Stimulated activated CD8-positive, alpha-beta memory T cell treated with anti-CD3 and anti-CD28 coated beads, Interleukin-4, amount 100 ng/mL, for 1 hour (primary cell): ENCODE measurements at regions not wholly inside any gene's neighbourhood (a gene's known extent, or its start where the extent isn't known, plus 50 kb on each side); places are given as distances from the start of the nearest gene placed in this dataset.

Experiments
- DNase-seq, 2 donors: peaks; one replicate each; pipeline ENCODE4 v3.0.0-alpha.2; 2020; ENCODE audit warnings: low read depth in 2 of 2, low spot score in 1 of 2

DNA sequence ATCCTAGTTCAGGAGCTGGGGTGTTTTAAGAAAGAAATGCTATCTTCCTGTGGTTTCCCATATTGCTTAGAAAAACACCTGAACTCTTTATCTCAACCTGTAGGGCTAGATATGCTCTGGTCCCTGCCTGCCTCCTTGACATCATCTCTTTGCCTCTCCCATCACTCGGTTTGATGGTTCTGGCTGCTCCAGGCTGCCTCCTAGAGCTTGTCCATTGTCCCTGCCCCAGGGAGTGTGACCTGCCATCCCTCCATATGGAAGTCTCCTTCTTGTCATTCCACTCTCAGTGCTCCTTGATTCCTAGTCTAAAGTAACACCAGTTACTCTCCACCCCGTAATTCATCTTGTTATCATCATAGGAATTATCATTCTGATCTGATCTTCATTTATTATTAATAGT, 369.0 kb upstream of the EEF2KMT start:
- no peak for DNase-seq

DNA sequence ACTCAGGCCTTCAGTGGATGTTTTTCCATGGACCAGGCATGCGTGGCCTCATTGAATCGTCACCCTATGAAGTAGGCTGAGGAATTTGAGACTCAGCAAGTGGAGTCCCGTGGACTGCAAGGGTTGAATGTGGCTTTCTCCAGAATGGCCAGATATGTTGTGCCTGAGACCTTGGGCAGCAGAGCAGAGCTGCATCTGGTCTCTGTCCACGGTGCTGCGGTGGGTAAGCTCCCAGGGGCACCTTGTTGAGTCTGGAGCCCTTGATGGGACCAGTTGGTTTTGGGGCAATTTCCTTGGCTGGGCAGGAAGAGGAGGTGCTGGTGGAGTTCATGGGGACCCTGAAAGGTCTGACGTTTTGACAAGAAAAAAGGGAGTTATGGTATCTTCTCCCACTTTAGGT, 368.1 kb upstream of the EEF2KMT start:
- no peak for DNase-seq

DNA sequence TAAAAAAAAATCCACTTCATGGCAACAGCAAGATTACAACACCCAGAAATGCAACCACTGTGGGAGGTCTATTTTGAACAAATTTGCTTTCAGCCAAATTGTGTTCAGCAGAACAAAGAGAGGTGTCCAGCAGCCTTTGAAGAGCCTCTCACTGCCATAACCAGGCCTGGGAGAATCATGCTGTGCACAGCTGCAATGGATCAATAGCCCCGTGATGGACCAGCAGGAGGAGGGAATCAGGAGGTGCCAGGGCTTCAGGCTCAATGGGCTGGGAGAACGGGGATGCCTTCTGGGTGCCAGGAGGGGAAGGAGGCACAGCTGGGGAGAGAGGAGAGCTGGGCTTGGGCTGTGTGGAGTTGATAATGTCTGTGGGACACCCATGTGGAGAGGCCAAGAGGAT, 366.2 kb upstream of the EEF2KMT start:
- DNase-seq, result no peak

DNA sequence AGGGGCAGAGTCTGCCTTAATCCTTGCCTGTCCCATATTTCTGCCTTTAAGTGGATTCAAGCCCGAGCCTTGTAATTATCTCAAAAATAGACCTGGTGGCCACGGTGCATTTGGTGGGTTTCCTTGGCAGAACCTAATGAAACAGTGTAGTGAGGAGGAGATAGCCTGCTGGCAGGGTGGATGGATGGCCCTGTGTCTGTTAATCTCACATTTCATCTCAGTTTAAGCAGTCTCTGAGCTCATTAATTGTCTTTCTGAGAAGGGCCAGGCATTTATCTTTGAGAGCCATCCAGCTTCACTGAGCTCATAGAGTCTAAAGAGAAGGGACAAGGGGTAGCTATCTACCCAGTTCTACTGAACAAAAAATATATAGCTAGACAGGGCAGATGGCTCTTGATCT, 364.0 kb upstream of the EEF2KMT start:
- no peak for DNase-seq

DNA sequence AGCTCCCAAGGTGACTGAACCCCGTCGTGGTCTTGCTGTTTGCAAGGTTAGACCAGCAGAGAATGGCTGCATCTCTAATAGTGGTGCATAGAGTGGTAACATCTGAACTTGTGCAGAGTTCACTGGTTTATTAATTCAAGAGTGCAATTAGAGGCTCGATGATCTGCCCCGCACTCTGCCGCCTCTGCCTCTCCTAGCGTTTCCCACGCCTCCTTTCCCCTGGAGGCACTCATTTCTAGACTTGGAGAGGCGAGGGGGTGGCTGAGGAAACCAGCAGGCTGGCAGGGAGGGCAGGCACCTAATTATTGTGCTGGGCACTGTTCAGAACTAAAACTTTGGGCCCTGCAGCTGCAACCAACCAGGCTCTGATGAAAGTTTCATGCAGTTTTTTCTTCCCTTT, 363.5 kb upstream of the EEF2KMT start:
- no peak for DNase-seq

DNA sequence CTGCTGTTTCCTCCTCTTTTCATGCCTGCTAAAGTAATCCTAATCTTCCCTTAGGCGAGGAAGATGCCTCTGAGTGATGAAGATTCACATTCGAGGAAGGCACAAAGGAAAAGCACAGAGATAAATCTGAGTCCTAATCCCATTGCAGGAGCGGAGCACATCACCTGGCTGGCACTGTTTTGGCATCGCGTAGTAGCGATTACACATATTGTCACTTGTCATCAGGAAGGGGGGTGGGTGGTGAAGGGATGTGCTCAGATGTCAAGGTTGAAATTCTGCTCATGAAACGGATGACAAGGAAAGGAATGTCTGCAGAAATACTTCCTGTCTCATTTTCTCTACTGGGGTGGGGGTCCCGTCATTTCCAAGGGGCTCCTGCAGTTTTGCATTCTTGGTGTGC, 363.1 kb upstream of the EEF2KMT start:
- no peak for DNase-seq

DNA sequence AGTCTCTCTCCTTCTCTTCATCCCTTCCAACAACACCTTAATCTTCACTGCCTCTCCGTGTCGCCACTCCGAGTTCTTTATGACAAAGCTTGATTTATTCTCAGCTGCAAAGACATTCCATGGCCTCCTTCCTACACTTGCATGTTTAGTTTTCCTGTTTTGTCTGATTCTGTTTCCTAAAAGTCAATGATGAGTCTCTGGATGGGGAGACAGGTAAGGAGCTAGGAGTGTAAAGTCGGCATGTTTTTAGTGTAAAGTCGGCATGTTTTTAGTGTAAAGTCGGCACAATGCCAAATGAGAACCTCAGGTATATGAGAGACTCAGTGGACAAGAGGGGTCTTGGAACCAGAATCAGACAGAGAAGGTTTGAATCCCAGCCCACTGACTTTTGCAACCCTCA, 362.3 kb upstream of the EEF2KMT start:
- DNase-seq, result no peak

DNA sequence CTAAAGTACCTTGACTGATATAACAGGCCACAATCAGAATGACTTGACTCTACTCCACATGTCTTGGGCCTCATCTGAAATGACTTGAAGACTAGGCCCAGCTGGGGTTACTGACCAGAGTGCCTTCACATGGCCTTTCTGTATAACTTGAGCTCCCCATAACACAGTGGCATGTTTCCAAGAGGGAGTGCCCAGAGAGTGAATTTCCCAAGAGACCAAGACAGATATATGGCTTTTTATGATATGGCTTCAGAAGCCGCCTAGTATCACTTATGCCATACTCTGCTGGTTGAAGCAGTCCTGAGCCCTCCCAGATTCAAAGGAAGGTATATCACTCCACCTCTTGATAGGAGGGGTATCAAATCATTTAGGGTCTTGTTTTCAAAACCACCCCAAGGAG, 357.5 kb upstream of the EEF2KMT start:
- no peak for DNase-seq

DNA sequence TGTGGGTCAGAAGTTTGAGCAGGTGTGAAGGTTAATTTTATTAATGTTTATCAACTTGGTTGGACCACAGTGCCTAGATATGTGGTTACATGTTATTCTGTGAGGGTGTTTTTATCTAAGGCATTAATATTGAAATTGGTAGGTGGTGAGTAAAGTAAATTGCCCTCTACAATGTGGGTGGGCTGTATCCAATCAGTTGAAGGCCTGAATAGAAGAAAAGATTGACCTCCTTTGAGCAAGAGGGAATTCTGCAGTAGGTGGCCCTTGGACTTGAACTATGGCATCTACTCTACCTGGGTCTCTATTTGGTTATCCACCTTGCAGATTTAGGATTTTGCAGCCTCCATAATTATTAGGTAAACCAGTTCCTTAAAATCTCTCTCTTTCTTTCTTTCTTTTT, 356.8 kb upstream of the EEF2KMT start:
- DNase-seq, result no peak

DNA sequence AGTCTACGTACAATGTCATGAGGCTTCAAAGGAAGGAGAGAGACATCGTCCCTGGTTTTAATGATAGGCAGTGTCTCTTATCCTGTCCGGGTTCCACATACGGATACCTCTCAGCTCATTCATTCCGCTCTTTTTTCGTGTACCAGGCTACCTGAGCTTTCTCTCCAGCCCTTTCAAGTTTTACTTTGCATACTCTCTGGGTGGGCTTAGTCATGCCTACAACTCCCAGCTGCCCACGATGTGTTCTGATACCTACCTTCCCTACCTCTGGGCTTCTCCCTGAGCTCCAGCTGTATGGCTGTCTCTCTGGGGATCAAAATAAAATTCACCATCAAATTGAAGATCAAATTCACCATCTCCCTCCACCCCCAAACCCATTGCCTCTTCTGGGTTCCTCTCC, 354.0 kb upstream of the EEF2KMT start:
- no peak for DNase-seq

DNA sequence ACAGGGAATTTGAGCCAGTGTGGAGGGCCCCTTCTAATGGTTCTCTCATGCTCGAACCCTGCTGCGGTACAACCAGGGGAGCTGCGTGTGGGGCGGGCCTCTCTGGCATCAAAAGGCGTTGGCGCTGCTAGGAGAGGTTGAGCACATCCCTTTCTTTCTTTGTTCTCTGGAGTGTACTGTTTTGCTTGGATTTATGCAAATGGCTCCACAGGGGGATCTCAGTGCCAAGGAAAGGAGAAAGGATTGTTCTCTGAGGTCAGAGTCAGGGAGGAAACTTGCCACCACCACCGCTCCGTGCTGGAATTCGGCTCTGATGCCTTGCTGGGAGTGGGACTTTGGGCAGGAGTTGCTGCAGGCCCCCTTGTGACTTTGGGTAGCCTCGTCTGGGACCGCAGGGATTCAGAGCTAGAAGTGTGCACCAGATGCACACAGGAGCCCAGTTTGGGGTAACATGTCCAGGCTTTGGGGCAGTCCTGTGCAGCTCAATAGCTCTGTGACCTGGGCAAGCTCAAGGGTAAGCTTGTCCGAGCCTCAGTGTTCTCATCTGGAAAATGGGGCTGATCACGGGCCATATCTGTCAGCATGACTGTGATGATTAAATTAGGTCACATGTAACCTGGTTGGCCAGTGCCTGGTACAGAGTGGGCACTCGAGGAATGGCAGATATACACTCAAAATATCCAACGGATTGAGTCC, 353.0 kb upstream of the EEF2KMT start:
- DNase-seq, result no peak

DNA sequence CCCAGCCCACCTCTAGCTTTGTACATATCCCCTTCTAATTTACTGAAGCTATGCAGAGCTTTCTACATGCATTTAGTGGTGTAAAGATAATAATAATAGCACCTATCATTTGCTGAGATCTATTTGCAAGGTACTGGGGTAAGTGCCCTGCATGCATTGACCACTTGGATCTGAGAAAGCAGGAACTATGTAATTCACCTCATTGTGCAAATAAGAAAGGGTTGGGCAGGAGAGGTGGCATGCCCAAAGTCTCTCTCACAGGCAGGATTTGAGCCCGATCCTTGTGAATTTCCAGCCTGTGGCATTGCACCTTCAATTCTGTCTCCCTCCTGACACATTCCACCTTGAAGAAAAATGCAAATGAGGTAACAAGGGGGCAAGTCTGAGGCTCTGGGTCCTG, 352.3 kb upstream of the EEF2KMT start:
- no peak for DNase-seq

DNA sequence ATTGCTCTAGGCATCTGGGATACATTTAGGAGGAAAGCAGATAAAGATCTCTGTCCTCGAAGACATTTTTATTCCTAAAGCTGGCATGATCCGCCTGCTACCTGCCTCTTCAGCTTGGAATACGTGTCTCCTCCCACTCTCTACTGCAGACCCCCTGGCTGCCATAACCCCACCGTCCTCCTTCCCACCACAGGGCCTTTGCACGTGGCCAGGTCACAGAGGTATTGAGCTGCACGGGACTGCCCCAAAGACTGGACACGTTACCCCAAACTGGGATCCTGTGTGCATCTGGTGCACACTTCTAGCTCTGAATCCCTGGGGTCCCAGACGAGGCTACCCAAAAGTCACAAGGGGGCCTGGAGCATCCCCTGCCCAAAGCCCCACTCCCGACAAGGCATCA, 351.2 kb upstream of the EEF2KMT start:
- no peak for DNase-seq

DNA sequence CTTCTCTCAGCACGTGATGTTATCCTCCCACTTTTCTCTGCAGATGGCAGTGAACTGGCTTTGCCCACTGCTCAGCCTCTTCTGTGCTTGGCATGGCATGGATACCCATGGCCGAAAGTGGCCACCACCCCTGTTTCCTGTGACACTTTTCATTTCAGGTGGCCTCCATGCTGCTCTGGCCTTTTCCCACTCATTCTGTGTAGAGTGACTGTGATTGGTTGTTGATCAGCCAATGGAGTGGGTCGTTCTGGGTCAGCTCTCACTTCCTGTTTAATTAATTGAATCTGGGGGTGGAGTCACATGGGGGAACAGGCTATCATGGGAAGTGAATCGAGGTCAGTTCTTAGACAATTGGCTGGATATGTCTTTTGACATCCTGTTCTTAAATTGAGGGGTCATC, 350.1 kb upstream of the EEF2KMT start:
- no peak for DNase-seq

DNA sequence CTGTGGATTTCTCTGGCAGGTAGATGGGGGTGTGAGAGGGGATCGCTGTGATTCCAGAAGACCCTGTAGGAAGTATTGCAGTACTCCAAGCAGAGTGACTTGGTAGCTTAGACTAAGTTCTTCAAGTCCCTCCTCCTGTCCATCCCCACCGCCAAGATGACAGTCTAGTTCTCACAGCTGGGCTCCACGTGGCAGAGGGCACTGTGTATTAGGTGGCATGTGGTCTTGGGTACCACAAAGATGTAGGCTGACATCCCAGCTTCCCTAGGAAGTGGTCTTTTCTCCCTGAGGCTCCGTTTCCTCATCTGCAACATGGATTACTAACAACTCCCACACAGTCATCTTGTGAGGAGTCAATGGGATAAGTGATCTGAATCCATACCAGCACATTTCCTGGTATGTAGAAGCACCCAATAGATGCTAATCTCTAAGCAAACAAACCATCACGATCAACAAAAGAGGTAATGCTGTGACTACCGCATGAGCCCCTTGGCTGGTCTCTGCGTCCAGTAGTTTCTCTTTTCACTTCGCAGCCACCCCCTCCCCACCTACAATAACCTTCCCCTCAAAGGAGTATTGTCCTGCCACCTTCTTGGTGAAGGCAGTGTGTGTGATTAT, 349.1 kb upstream of the EEF2KMT start:
- no peak for DNase-seq

DNA sequence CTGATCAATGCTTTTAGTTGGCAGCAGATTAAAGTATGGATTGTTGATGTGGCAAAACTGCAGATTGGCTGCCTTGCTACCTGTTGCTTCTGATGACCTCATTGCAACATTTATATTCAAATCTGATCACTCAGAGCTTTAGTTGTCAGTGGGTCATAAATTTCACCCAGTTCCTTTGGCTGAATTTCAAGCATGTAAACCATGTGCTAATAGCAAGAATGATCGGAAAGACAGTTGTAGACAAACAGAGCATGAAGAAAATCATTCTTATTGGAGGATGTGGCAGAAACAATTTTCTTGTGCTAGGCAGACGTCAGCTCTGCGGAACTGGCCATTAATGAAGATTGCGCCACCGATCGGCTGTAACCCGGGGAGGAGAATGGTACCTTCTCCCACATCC, 346.6 kb upstream of the EEF2KMT start:
- no peak for DNase-seq

DNA sequence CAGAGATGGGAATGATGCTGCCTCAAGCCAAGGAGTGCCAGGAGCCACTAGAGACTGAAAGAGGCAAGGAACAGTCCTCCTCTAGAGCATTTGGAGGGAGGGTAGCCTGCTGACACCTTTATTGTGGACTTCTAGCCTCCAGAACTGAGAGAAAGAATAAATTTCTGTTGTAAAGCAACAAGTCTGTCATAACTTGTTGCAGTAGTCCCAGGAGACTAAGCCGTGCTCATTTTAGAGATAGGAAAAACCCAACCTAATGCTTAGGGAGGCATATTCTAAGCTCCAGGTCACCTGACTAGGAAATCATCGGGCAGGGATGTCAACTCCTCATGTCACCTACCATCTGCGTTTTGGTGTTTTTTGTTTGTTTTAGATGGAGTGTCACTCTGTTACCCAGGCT, 345.4 kb upstream of the EEF2KMT start:
- DNase-seq, result no peak

DNA sequence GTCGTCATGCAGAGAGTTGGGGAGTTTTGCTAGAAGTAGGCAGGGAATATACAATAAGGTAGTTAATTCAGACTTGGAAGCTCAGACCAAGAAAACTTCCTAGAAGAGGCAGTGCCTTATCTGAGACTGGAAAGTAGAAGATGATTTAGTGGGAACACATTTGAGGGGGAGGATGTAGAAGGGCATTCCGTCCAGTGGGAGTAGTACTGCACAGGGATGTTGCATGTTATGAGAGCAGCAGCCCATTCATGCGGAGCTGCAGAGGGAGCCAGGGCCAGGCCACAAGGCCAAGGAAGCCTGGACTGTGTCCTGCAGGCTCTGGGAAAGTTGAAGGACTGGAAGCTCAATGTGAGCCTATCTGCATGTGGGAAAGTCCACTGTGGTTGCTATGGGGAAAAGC, 344.5 kb upstream of the EEF2KMT start:
- no peak for DNase-seq

DNA sequence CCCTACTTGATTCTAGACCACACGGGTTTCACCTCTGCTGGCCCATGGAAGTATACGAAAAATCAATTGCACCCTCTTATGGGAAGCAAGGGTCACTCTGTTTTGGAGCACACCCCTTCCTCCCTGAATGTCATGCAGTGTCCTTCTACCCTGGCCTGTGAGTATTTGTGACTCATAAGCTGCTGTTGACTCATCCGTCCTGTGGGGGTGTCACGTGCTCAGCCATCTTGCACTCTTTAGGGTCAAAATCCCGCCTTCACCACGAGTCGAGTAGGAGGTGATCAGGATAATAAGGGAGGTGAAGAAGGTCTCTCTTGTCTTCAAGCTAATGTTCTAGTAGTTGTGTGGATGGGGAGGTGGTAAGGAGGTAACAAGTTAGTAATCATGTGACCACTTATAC, 341.0 kb upstream of the EEF2KMT start:
- DNase-seq, result no peak

DNA sequence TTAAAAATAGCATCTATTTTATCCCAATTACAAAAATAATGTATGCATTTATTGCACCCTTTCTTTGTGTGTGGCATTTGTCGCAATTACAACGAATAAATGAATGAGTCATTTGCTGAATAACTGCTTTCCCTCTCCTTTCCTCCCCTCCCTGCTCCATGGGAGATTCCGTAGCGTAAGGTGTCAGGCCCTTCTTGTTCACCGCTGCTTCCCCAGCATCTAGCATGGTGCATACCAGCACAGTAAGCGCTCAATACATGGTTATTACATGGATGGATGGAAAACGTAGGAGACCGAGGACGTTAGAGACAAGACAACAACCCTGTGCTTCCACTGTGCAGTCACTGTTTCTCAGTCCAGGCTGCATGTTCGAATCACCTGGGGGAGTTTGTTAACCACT, 336.0 kb upstream of the EEF2KMT start:
- DNase-seq, result no peak

DNA sequence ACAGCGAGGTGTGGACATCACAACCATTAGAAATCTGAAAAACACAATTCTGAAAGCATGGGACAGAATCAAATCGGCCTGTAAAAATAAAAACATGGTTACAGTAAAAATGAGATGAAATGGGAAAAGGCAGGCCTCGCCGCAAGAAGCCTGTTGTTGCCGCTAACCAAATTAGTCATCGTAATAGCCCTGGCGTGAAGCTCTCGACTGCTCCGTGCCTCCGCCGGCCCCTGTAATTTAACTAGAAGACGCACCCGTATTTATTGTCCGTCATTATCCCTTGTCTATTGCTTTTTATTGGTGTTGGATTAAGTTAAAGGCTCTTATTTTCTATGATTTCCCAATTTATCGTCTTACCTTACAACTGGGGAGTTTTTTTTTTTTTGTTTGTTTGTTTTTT, 334.6 kb upstream of the EEF2KMT start:
- DNase-seq, result no peak

DNA sequence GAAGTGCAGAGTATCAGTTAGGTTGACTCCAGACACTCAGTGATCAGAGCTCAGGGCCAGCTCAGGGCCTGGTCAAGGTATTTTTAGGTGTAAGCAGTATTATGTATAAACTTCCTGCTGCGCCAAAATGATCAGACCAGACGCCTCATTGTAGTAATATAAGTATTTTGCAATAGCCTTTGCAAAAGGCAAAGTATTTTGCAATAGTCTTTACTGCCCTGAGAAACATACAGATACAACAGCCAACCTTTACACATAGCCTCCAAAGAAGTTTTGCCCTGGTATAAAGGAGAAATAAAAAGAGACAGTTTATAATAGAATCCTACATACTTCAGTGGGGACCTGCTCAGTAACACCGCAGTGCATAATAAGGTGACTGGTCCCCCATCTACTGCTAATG, 333.0 kb upstream of the EEF2KMT start:
- DNase-seq, result no peak

DNA sequence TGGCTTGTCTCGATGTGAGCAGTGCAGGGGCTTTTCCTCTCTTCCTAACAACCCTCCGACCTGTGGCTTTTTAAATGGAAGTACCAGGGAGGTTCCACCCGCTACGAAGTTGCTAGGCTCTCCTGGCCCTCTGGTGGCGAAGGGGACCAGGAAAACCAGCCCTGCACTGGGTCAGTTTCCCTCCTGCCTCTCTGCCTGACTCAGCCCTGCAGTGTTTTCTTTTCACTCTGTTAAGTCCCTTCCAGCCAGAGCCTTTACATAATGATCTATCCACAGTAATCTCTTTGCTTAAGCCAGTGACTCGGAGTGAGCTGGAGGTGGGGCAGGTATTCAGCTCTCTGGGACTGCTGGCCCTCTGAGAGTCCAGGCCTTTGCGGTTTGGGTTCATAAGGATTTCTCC, 331.3 kb upstream of the EEF2KMT start:
- no peak for DNase-seq
